Endothelial cell (in vitro differentiated cells): ENCODE measurements at regions not wholly inside any gene's neighbourhood (a gene's known extent, or its start where the extent isn't known, plus 50 kb on each side); places are given as distances from the start of the nearest gene placed in this dataset.

Experiments used
- DNase-seq: peaks from one replicate; pipeline ENCODE4 v3.0.0; 2021; ENCODE audit warnings: low spot score
- H3K27ac Mint-ChIP-seq: one replicate; pipeline ENCODE4 v1.8.0; 2021; ENCODE audit warnings: mixed read lengths, inconsistent platforms; ENCODE audit not compliant: unreplicated experiment
- H3K27me3 Mint-ChIP-seq: one replicate; pipeline ENCODE4 v1.8.0; 2021; ENCODE audit warnings: mild to moderate bottlenecking, moderate library complexity, mixed read lengths, inconsistent platforms; ENCODE audit not compliant: unreplicated experiment
- H3K36me3 Mint-ChIP-seq: one replicate; pipeline ENCODE4 v1.8.0; 2021; ENCODE audit warnings: mild to moderate bottlenecking, low read depth, mixed read lengths, inconsistent platforms; ENCODE audit not compliant: unreplicated experiment
- H3K4me1 Mint-ChIP-seq: one replicate; pipeline ENCODE4 v1.8.0; 2021; ENCODE audit warnings: mild to moderate bottlenecking, mixed read lengths, inconsistent platforms; ENCODE audit not compliant: unreplicated experiment
- H3K4me3 Mint-ChIP-seq: one replicate; pipeline ENCODE4 v1.8.0; 2021; ENCODE audit warnings: mild to moderate bottlenecking, mixed read lengths, inconsistent platforms; ENCODE audit not compliant: unreplicated experiment
- H3K9me3 Mint-ChIP-seq: one replicate; pipeline ENCODE4 v1.8.0; 2021; ENCODE audit warnings: mixed read lengths, inconsistent platforms; ENCODE audit not compliant: unreplicated experiment
- CTCF ChIP-seq: fragments of 200-600 bp; sonication (generic); IDR thresholded peaks from one replicate; pipeline ENCODE4 v1.5.0; 2021; ENCODE audit warnings: antibody characterized with exemption; ENCODE audit not compliant: unreplicated experiment

- no peaks in the 10 kb centered on the region for H3K9me3 Mint-ChIP-seq
- H3K4me3 Mint-ChIP-seq: no peak overlapping the region
Measured at GRCh38 chr1:195026792-195027191, 1581.4 kb downstream of the KCNT2 start.

GRCh38 chr1:195019385-195019784 is 1588.9 kb downstream of the KCNT2 start:
- no peaks in the 10 kb centered on the region for H3K4me1 Mint-ChIP-seq
- H3K27ac Mint-ChIP-seq: no peak overlapping the region
- H3K36me3 Mint-ChIP-seq: no peaks in the 10 kb centered on the region
- DNase-seq: no peak
- H3K4me3 Mint-ChIP-seq: no peak overlapping the region
- no peaks in the 10 kb centered on the region for H3K9me3 Mint-ChIP-seq
- TF ChIP-seq CTCF: no peak
- no peaks in the 10 kb centered on the region for H3K27me3 Mint-ChIP-seq

More at GRCh38 chr1:195026792-195027191, 1581.4 kb downstream of the KCNT2 start:
- TF ChIP-seq CTCF: no peak
- H3K27ac Mint-ChIP-seq: no peak overlapping the region
- no peak for DNase-seq
- H3K27me3 Mint-ChIP-seq: no peaks in the 10 kb centered on the region
- no peaks in the 10 kb centered on the region for H3K36me3 Mint-ChIP-seq
- no peaks in the 10 kb centered on the region for H3K4me1 Mint-ChIP-seq

GRCh38 chr1:195012995-195013394 is 1595.2 kb downstream of the KCNT2 start:
- no peaks in the 10 kb centered on the region for H3K4me1 Mint-ChIP-seq
- H3K4me3 Mint-ChIP-seq: no peak overlapping the region
- TF ChIP-seq CTCF: no peak
- no peaks in the 10 kb centered on the region for H3K9me3 Mint-ChIP-seq
- peaks cover 4% of the 10 kb centered on the region for H3K36me3 Mint-ChIP-seq
- DNase-seq: no peak
- no peaks in the 10 kb centered on the region for H3K27me3 Mint-ChIP-seq
- H3K27ac Mint-ChIP-seq: no peak overlapping the region

GRCh38 chr1:195005338-195005737 is 1602.9 kb downstream of the KCNT2 start:
- Mint-ChIP-seq H3K27ac (no peak overlapping the region), H3K36me3 (no peaks in the 10 kb centered on the region), H3K4me3 (no peak overlapping the region), H3K9me3 (no peaks in the 10 kb centered on the region), H3K27me3 (no peaks in the 10 kb centered on the region), H3K4me1 (no peaks in the 10 kb centered on the region)
- TF ChIP-seq CTCF: no peak
- no peak for DNase-seq

GRCh38 chr1:194990483-194990882 is 1617.8 kb downstream of the KCNT2 start:
- Mint-ChIP-seq H3K27ac (no peak overlapping the region), H3K4me1 (no peaks in the 10 kb centered on the region), H3K4me3 (no peak overlapping the region), H3K27me3 (no peaks in the 10 kb centered on the region), H3K36me3 (no peaks in the 10 kb centered on the region), H3K9me3 (no peaks in the 10 kb centered on the region)
- no peak for TF ChIP-seq CTCF
- no peak for DNase-seq
